ENCODE measurements at regions not wholly inside any gene's neighbourhood (a gene's known extent, or its start where the extent isn't known, plus 50 kb on each side); places are given as distances from the start of the nearest gene placed in this dataset.

GRCh38 chr3:125651244-125651643 is 55.9 kb upstream of the OSBPL11 start:
- no peak for TF ChIP-seq EZH2phosphoT487 (IDR thresholded peaks at IDR 0.05; ENCODE audit: borderline replicate concordance, low read length)
- TF ChIP-seq, protein P1, sequence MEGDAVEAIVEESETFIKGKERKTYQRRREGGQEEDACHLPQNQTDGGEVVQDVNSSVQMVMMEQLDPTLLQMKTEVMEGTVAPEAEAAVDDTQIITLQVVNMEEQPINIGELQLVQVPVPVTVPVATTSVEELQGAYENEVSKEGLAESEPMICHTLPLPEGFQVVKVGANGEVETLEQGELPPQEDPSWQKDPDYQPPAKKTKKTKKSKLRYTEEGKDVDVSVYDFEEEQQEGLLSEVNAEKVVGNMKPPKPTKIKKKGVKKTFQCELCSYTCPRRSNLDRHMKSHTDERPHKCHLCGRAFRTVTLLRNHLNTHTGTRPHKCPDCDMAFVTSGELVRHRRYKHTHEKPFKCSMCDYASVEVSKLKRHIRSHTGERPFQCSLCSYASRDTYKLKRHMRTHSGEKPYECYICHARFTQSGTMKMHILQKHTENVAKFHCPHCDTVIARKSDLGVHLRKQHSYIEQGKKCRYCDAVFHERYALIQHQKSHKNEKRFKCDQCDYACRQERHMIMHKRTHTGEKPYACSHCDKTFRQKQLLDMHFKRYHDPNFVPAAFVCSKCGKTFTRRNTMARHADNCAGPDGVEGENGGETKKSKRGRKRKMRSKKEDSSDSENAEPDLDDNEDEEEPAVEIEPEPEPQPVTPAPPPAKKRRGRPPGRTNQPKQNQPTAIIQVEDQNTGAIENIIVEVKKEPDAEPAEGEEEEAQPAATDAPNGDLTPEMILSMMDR (IDR thresholded peaks at IDR 0.05; ENCODE audit: low read depth, low read length, poor library complexity, severe bottlenecking), result no peak
- Histone ChIP-seq H3K9me3 (ENCODE audit: control insufficient read depth, insufficient read depth, low read length) (no peaks in the 10 kb centered on the region), H3K27ac (ENCODE audit: low read depth, low read length) (no peak overlapping the region), H3K79me2 (ENCODE audit: control insufficient read depth, low read length) (no peaks in the 10 kb centered on the region), H3F3A (ENCODE audit: control insufficient read depth, insufficient read depth) (no peaks in the 10 kb centered on the region), H3K9me2 (replicated peaks; ENCODE audit: control insufficient read depth, low read length) (no peaks in the 10 kb centered on the region), H3K4me1 (ENCODE audit: control insufficient read depth, low read length) (no peaks in the 10 kb centered on the region), H3K4me2 (ENCODE audit: low read length) (no peak overlapping the region), H4K20me1 (ENCODE audit: control insufficient read depth, insufficient read depth, low read depth, low read length) (no peaks in the 10 kb centered on the region), H3K4me3 (ENCODE audit: low read length) (no peak overlapping the region), H3K27me3 (ENCODE audit: control insufficient read depth, low read length) (no peaks in the 10 kb centered on the region), H3K36me3 (ENCODE audit: control insufficient read depth, low read length) (no peaks in the 10 kb centered on the region)

DNA sequence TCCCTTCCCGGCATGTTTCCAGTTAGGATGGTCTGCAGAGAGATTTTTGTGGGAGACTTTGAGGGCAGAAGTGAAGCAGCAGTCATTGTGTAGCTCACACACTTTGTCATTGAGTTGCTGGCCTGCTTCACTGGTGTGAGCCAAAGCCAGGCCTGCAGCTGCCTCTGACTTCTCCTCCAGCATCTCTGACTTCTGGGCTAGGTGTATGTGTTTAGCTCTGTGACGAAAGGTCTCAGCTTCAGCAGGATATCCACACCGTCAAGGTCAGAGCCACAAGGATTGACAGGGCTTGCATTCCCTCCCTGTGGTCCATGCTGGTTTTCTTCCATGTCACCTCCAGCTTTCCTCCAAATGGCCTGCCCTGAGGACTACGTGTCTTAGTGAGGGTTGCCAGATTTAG is 57.1 kb upstream of the OSBPL11 start:
- H3K9me3 ChIP-seq (ENCODE audit: control insufficient read depth, insufficient read depth, low read length), result no peaks in the 10 kb centered on the region
- H3K27ac ChIP-seq (ENCODE audit: low read depth, low read length), result no peak overlapping the region
- no peak overlapping the region for H3K4me3 ChIP-seq (ENCODE audit: low read length)
- H3K79me2 ChIP-seq (ENCODE audit: control insufficient read depth, low read length), result no peaks in the 10 kb centered on the region
- no peaks in the 10 kb centered on the region for H3K27me3 ChIP-seq (ENCODE audit: control insufficient read depth, low read length)
- no peaks in the 10 kb centered on the region for H3K4me1 ChIP-seq (ENCODE audit: control insufficient read depth, low read length)
- no peaks in the 10 kb centered on the region for H3K36me3 ChIP-seq (ENCODE audit: control insufficient read depth, low read length)
- H3K4me2 ChIP-seq (ENCODE audit: low read length), result no peak overlapping the region
- H3F3A ChIP-seq (ENCODE audit: control insufficient read depth, insufficient read depth), result no peaks in the 10 kb centered on the region
- H4K20me1 ChIP-seq (ENCODE audit: control insufficient read depth, insufficient read depth, low read depth, low read length), result no peaks in the 10 kb centered on the region
- no peaks in the 10 kb centered on the region for H3K9me2 ChIP-seq (replicated peaks; ENCODE audit: control insufficient read depth, low read length)
- TF ChIP-seq, protein P1 (IDR thresholded peaks at IDR 0.05; ENCODE audit: low read depth, low read length, poor library complexity, severe bottlenecking), result no peak

- no peak overlapping the region for H3K4me2 ChIP-seq (ENCODE audit: low read length)
- TF ChIP-seq EZH2phosphoT487 (IDR thresholded peaks at IDR 0.05; ENCODE audit: borderline replicate concordance, low read length), result no peak
- TF ChIP-seq, protein P1 (IDR thresholded peaks at IDR 0.05; ENCODE audit: low read depth, low read length, poor library complexity, severe bottlenecking), result no peak
These were observed 59.2 kb upstream of the OSBPL11 start for GRCh38 chr3:125654526-125654925.

GRCh38 chr3:125662675-125663074 is 67.4 kb upstream of the OSBPL11 start:
- no peak overlapping the region for H3K4me2 ChIP-seq (ENCODE audit: low read length)
- TF ChIP-seq, protein P1 (IDR thresholded peaks at IDR 0.05; ENCODE audit: low read depth, low read length, poor library complexity, severe bottlenecking), result no peak
- no peak for TF ChIP-seq EZH2phosphoT487 (IDR thresholded peaks at IDR 0.05; ENCODE audit: borderline replicate concordance, low read length)
- no peaks in the 10 kb centered on the region for H3K9me3 ChIP-seq (ENCODE audit: control insufficient read depth, insufficient read depth, low read length)
- no peak overlapping the region for H3K4me3 ChIP-seq (ENCODE audit: low read length)
- no peaks in the 10 kb centered on the region for H3K9me2 ChIP-seq (replicated peaks; ENCODE audit: control insufficient read depth, low read length)
- H4K20me1 ChIP-seq (ENCODE audit: control insufficient read depth, insufficient read depth, low read depth, low read length), result no peaks in the 10 kb centered on the region
- H3K27me3 ChIP-seq (ENCODE audit: control insufficient read depth, low read length), result no peaks in the 10 kb centered on the region
- H3K4me1 ChIP-seq (ENCODE audit: control insufficient read depth, low read length), result no peaks in the 10 kb centered on the region
- H3K36me3 ChIP-seq (ENCODE audit: control insufficient read depth, low read length), result no peaks in the 10 kb centered on the region
- no peak overlapping the region for H3K27ac ChIP-seq (ENCODE audit: low read depth, low read length)
- H3F3A ChIP-seq (ENCODE audit: control insufficient read depth, insufficient read depth), result no peaks in the 10 kb centered on the region
- no peaks in the 10 kb centered on the region for H3K79me2 ChIP-seq (ENCODE audit: control insufficient read depth, low read length)

More at GRCh38 chr3:125654526-125654925, 59.2 kb upstream of the OSBPL11 start:
- no peaks in the 10 kb centered on the region for H3K4me1 ChIP-seq (ENCODE audit: control insufficient read depth, low read length)
- no peaks in the 10 kb centered on the region for H3K79me2 ChIP-seq (ENCODE audit: control insufficient read depth, low read length)
- no peaks in the 10 kb centered on the region for H3K9me3 ChIP-seq (ENCODE audit: control insufficient read depth, insufficient read depth, low read length)
- H3K4me3 ChIP-seq (ENCODE audit: low read length), result no peak overlapping the region
- no peaks in the 10 kb centered on the region for H3K27me3 ChIP-seq (ENCODE audit: control insufficient read depth, low read length)
- H4K20me1 ChIP-seq (ENCODE audit: control insufficient read depth, insufficient read depth, low read depth, low read length), result no peaks in the 10 kb centered on the region
- no peaks in the 10 kb centered on the region for H3F3A ChIP-seq (ENCODE audit: control insufficient read depth, insufficient read depth)
- no peak overlapping the region for H3K27ac ChIP-seq (ENCODE audit: low read depth, low read length)
- no peaks in the 10 kb centered on the region for H3K9me2 ChIP-seq (replicated peaks; ENCODE audit: control insufficient read depth, low read length)
- no peaks in the 10 kb centered on the region for H3K36me3 ChIP-seq (ENCODE audit: control insufficient read depth, low read length)
